T-helper 17 cell (primary cell): ENCODE measurements at regions not wholly inside any gene's neighbourhood (a gene's known extent, or its start where the extent isn't known, plus 50 kb on each side); places are given as distances from the start of the nearest gene placed in this dataset.

Source experiments
- ATAC-seq: fragments of 150-1000 bp; cut with Tn5 transposase; 2 replicates; pipeline ENCODE4 v1.10.0; 2021; ENCODE audit warnings: mild to moderate bottlenecking, moderate library complexity
- DNase-seq, 3 donors: peaks; one replicate each; pipeline versions ENCODE4 v3.0.0 to v3.0.0-alpha.2; 2020 to 2021
- H3K9me3 ChIP-seq: one replicate; pipeline ENCODE4 v1.7.0; 2013; ENCODE audit warnings: low read length, mild to moderate bottlenecking; ENCODE audit not compliant: control insufficient read depth, poor library complexity, severe bottlenecking
- H3K27ac Mint-ChIP-seq: one replicate; pipeline ENCODE4 v1.8.0; 2022; ENCODE audit warnings: mild to moderate bottlenecking, moderate library complexity, mixed read lengths
- H3K27me3 Mint-ChIP-seq: one replicate; pipeline ENCODE4 v1.8.0; 2022; ENCODE audit warnings: mixed read lengths
- H3K36me3 Mint-ChIP-seq: one replicate; pipeline ENCODE4 v1.8.0; 2022; ENCODE audit warnings: low read depth, mixed read lengths
- H3K4me1 Mint-ChIP-seq: one replicate; pipeline ENCODE4 v1.8.0; 2022; ENCODE audit warnings: mild to moderate bottlenecking, mixed read lengths
- H3K4me3 Mint-ChIP-seq: one replicate; pipeline ENCODE4 v1.8.0; 2022; ENCODE audit warnings: mild to moderate bottlenecking, moderate library complexity, mixed read lengths

- Mint-ChIP-seq H3K36me3 (no peaks in the 10 kb centered on the region), H3K27me3 (peaks cover 16% of the 10 kb centered on the region), H3K27ac (no peak overlapping the region), H3K4me3 (no peak overlapping the region), H3K4me1 (no peaks in the 10 kb centered on the region)
- no peak for ATAC-seq
- DNase-seq: no peak
- H3K9me3 ChIP-seq: no peaks in the 10 kb centered on the region
These were observed 354.3 kb downstream of the MN1 start for GRCh38 chr22:27447289-27447688.

- Mint-ChIP-seq H3K4me1 (no peaks in the 10 kb centered on the region), H3K36me3 (no peaks in the 10 kb centered on the region), H3K27me3 (peaks cover 3% of the 10 kb centered on the region), H3K4me3 (no peak overlapping the region), H3K27ac (no peak overlapping the region)
- H3K9me3 ChIP-seq: no peaks in the 10 kb centered on the region
- DNase-seq (no peak), ATAC-seq (no peak)
These were observed 351.1 kb downstream of the MN1 start for GRCh38 chr22:27450448-27450847.

- no peaks in the 10 kb centered on the region for H3K27me3 Mint-ChIP-seq
- no peak overlapping the region for H3K27ac Mint-ChIP-seq
- no peak overlapping the region for H3K4me3 Mint-ChIP-seq
- no peak for ATAC-seq
- DNase-seq: no peak
- H3K4me1 Mint-ChIP-seq: no peaks in the 10 kb centered on the region
- H3K9me3 ChIP-seq: no peaks in the 10 kb centered on the region
- H3K36me3 Mint-ChIP-seq: no peaks in the 10 kb centered on the region
These were observed 349.3 kb downstream of the MN1 start for GRCh38 chr22:27452245-27452644.

GRCh38 chr22:27452922-27453321 is 348.6 kb downstream of the MN1 start:
- no peaks in the 10 kb centered on the region for H3K9me3 ChIP-seq
- H3K27ac Mint-ChIP-seq: no peak overlapping the region
- no peak overlapping the region for H3K4me3 Mint-ChIP-seq
- H3K27me3 Mint-ChIP-seq: no peaks in the 10 kb centered on the region
- DNase-seq (no peak), ATAC-seq (no peak)
- no peaks in the 10 kb centered on the region for H3K36me3 Mint-ChIP-seq
- H3K4me1 Mint-ChIP-seq: no peaks in the 10 kb centered on the region

GRCh38 chr22:27453725-27454124 is 347.8 kb downstream of the MN1 start:
- Mint-ChIP-seq H3K27me3 (no peaks in the 10 kb centered on the region), H3K36me3 (no peaks in the 10 kb centered on the region), H3K4me1 (no peaks in the 10 kb centered on the region), H3K4me3 (no peak overlapping the region), H3K27ac (no peak overlapping the region)
- DNase-seq (no peak), ATAC-seq (no peak)
- H3K9me3 ChIP-seq: no peaks in the 10 kb centered on the region

- Mint-ChIP-seq H3K4me1 (no peaks in the 10 kb centered on the region), H3K36me3 (no peaks in the 10 kb centered on the region), H3K4me3 (no peak overlapping the region), H3K27ac (no peak overlapping the region), H3K27me3 (no peaks in the 10 kb centered on the region)
- ATAC-seq (no peak), DNase-seq (no peak)
- no peaks in the 10 kb centered on the region for H3K9me3 ChIP-seq
These were observed 346.6 kb downstream of the MN1 start for GRCh38 chr22:27454807-27455450.

GRCh38 chr22:27455526-27455925 is 346.0 kb downstream of the MN1 start:
- Mint-ChIP-seq H3K36me3 (no peaks in the 10 kb centered on the region), H3K4me3 (no peak overlapping the region), H3K27me3 (no peaks in the 10 kb centered on the region), H3K4me1 (no peaks in the 10 kb centered on the region), H3K27ac (no peak overlapping the region)
- DNase-seq (no peak), ATAC-seq (no peak)
- no peaks in the 10 kb centered on the region for H3K9me3 ChIP-seq

GRCh38 chr22:27456696-27457503 is 344.7 kb downstream of the MN1 start:
- ATAC-seq: no peak
- Mint-ChIP-seq H3K4me3 (no peak overlapping the region), H3K36me3 (no peaks in the 10 kb centered on the region), H3K4me1 (no peaks in the 10 kb centered on the region), H3K27me3 (no peaks in the 10 kb centered on the region), H3K27ac (no peak overlapping the region)
- no peak for DNase-seq
- no peaks in the 10 kb centered on the region for H3K9me3 ChIP-seq

GRCh38 chr22:27459999-27460398 is 341.6 kb downstream of the MN1 start:
- H3K27ac Mint-ChIP-seq: no peak overlapping the region
- H3K4me3 Mint-ChIP-seq: no peak overlapping the region
- no peak for DNase-seq
- H3K4me1 Mint-ChIP-seq: no peaks in the 10 kb centered on the region
- peaks cover 10% of the 10 kb centered on the region for H3K27me3 Mint-ChIP-seq
- no peak for ATAC-seq
- H3K36me3 Mint-ChIP-seq: no peaks in the 10 kb centered on the region
- no peaks in the 10 kb centered on the region for H3K9me3 ChIP-seq

GRCh38 chr22:27460591-27461347 is 340.8 kb downstream of the MN1 start:
- H3K4me1 Mint-ChIP-seq: no peaks in the 10 kb centered on the region
- H3K9me3 ChIP-seq: no peaks in the 10 kb centered on the region
- no peak overlapping the region for H3K4me3 Mint-ChIP-seq
- DNase-seq (no peak), ATAC-seq (no peak)
- H3K36me3 Mint-ChIP-seq: no peaks in the 10 kb centered on the region
- no peak overlapping the region for H3K27ac Mint-ChIP-seq
- peaks cover 10% of the 10 kb centered on the region for H3K27me3 Mint-ChIP-seq

- no peaks in the 10 kb centered on the region for H3K9me3 ChIP-seq
- no peak for ATAC-seq
- Mint-ChIP-seq H3K27ac (no peak overlapping the region), H3K4me1 (no peaks in the 10 kb centered on the region), H3K27me3 (peaks cover 10% of the 10 kb centered on the region), H3K4me3 (no peak overlapping the region), H3K36me3 (no peaks in the 10 kb centered on the region)
- no peak for DNase-seq
These were observed 340.1 kb downstream of the MN1 start for GRCh38 chr22:27461470-27461869.

- no peaks in the 10 kb centered on the region for H3K9me3 ChIP-seq
- Mint-ChIP-seq H3K36me3 (no peaks in the 10 kb centered on the region), H3K4me1 (no peaks in the 10 kb centered on the region), H3K27ac (no peak overlapping the region), H3K27me3 (peaks cover 10% of the 10 kb centered on the region), H3K4me3 (no peak overlapping the region)
- no peak for ATAC-seq
- DNase-seq: no peak
These were observed 339.4 kb downstream of the MN1 start for GRCh38 chr22:27462190-27462589.

- H3K27me3 Mint-ChIP-seq: peaks cover 10% of the 10 kb centered on the region
- no peak overlapping the region for H3K4me3 Mint-ChIP-seq
- ATAC-seq: no peak
- no peaks in the 10 kb centered on the region for H3K9me3 ChIP-seq
- H3K27ac Mint-ChIP-seq: no peak overlapping the region
- DNase-seq: no peak
- no peaks in the 10 kb centered on the region for H3K36me3 Mint-ChIP-seq
- no peaks in the 10 kb centered on the region for H3K4me1 Mint-ChIP-seq
These were observed 338.4 kb downstream of the MN1 start for GRCh38 chr22:27463121-27463660.
